PFSK-1 (cell line): ENCODE measurements at regions not wholly inside any gene's neighbourhood (a gene's known extent, or its start where the extent isn't known, plus 50 kb on each side); places are given as distances from the start of the nearest gene placed in this dataset.

Experiments used
- POLR2AphosphoS5 ChIP-seq: IDR thresholded peaks from 2 replicates; pipeline ENCODE4 v1.6.1; 2012; ENCODE audit warnings: low read depth, mild to moderate bottlenecking, control low read depth, low read length, moderate library complexity
- SIN3A ChIP-seq: IDR thresholded peaks from 2 replicates; pipeline ENCODE4 v1.6.1; 2012; ENCODE audit warnings: mild to moderate bottlenecking, low read length, moderate library complexity, borderline replicate concordance; ENCODE audit not compliant: insufficient read depth
- TAF1 ChIP-seq: IDR thresholded peaks from 2 replicates; pipeline ENCODE4 v1.6.1; 2012; ENCODE audit warnings: low read length, control low read depth, borderline replicate concordance; ENCODE audit not compliant: insufficient read depth
- TF ChIP-seq, protein P1 (sequence below), 2 experiments: IDR thresholded peaks; 2 replicates each; pipeline versions ENCODE4 v1.6.1 to v1.8.0; 2011 to 2012; ENCODE audit warnings: low read depth in 2 of 2, low read length in 2 of 2, control low read depth in 1 of 2, inconsistent platforms in 1 of 2, mild to moderate bottlenecking in 1 of 2, moderate library complexity in 1 of 2; ENCODE audit not compliant: insufficient read depth in 1 of 2

GRCh38 chr21:20774737-20775136, 223.5 kb upstream of the NCAM2 start:
- TF ChIP-seq POLR2AphosphoS5 (no peak), SIN3A (no peak), TAF1 (no peak)
- TF ChIP-seq, protein P1, sequence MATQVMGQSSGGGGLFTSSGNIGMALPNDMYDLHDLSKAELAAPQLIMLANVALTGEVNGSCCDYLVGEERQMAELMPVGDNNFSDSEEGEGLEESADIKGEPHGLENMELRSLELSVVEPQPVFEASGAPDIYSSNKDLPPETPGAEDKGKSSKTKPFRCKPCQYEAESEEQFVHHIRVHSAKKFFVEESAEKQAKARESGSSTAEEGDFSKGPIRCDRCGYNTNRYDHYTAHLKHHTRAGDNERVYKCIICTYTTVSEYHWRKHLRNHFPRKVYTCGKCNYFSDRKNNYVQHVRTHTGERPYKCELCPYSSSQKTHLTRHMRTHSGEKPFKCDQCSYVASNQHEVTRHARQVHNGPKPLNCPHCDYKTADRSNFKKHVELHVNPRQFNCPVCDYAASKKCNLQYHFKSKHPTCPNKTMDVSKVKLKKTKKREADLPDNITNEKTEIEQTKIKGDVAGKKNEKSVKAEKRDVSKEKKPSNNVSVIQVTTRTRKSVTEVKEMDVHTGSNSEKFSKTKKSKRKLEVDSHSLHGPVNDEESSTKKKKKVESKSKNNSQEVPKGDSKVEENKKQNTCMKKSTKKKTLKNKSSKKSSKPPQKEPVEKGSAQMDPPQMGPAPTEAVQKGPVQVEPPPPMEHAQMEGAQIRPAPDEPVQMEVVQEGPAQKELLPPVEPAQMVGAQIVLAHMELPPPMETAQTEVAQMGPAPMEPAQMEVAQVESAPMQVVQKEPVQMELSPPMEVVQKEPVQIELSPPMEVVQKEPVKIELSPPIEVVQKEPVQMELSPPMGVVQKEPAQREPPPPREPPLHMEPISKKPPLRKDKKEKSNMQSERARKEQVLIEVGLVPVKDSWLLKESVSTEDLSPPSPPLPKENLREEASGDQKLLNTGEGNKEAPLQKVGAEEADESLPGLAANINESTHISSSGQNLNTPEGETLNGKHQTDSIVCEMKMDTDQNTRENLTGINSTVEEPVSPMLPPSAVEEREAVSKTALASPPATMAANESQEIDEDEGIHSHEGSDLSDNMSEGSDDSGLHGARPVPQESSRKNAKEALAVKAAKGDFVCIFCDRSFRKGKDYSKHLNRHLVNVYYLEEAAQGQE (IDR thresholded peaks at IDR 0.05; ENCODE audit: insufficient read depth in 1 of 2, low read depth in 2 of 2, low read length in 2 of 2), result no peak
